ENCODE measurements at regions not wholly inside any gene's neighbourhood (a gene's known extent, or its start where the extent isn't known, plus 50 kb on each side); places are given as distances from the start of the nearest gene placed in this dataset.

GRCh38 chr1:192435704-192436103 lies 118.9 kb downstream of the RGS21 start (continued):
- no peak for TF ChIP-seq BHLHE40 (IDR thresholded peaks at IDR 0.05; ENCODE audit: borderline replicate concordance in 1 of 2, low read depth in 2 of 2, low read length in 1 of 2)
- TF ChIP-seq ATF2 (IDR thresholded peaks at IDR 0.05; ENCODE audit: low read length) = no peak
- TF ChIP-seq CBX3 (IDR thresholded peaks at IDR 0.05; ENCODE audit: borderline replicate concordance, low read depth) = no peak
- TF ChIP-seq TCF3 (IDR thresholded peaks at IDR 0.05; ENCODE audit: borderline replicate concordance, insufficient read depth, low read depth, low read length) = no peak
- no peak for TF ChIP-seq CBX5 (IDR thresholded peaks at IDR 0.05; ENCODE audit: low read depth)

DNA sequence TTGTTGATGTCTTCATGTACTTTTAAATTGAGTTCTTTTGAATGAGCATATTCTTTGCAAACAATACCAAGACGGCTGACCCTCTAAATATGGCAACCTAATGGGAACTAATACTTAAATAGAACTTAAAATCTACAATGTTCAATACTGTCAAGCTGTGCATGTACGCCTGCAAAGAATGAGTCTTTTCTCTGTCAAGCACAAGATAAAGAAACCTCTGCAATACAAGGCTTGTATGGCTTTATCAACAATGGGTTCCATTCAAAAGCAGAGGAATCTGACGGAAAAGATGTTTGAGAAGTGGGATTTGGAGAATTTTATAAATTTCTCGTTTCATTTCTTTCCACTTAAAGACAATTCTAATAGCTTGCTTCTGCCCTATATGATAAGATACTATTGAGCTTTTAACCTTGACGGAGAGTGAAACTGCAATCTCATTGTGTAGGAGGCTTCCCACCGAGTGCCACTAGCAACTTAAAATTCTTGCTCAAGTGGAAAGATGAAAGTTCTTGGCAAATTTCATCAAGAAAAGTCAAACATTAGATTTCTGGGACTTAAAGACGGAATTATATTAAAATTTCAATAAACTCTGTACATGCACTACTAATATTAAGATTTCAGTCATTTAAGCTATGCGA lies 119.8 kb downstream of the RGS21 start:
- ATAC-seq (no peak), FAIRE-seq (no peak), DNase-seq (ENCODE audit: low read depth, low spot score) (no peak)
- Histone ChIP-seq H3K4me2 (ENCODE audit: control insufficient read depth, insufficient read depth) (no peak overlapping the region), H3K4me1 (ENCODE audit: control insufficient read depth, insufficient read depth, low read length) (no peaks in the 10 kb centered on the region), H3K79me2 (ENCODE audit: control insufficient read depth, insufficient read depth, low read length) (no peaks in the 10 kb centered on the region), H3K4me3 (no peak overlapping the region), H4K20me1 (ENCODE audit: control insufficient read depth, insufficient read depth) (no peaks in the 10 kb centered on the region), H3K27me3 (replicated peaks in 1 of 2; ENCODE audit: control insufficient read depth in 2 of 2, insufficient read depth in 2 of 2, low read length in 1 of 2) (no peaks in the 10 kb centered on the region), H2AFZ (ENCODE audit: control insufficient read depth, low read depth, low read length) (no peak overlapping the region), H3K36me3 (ENCODE audit: control insufficient read depth in 2 of 2, insufficient read depth in 2 of 2, low read length in 1 of 2) (no peaks in the 10 kb centered on the region), H3K9ac (ENCODE audit: control insufficient read depth, insufficient read depth, low read length) (no peak overlapping the region), H3K27ac (ENCODE audit: control insufficient read depth, insufficient read depth) (no peak overlapping the region), H3K9me3 (replicated peaks; ENCODE audit: control insufficient read depth, insufficient read depth, low read length) (no peaks in the 10 kb centered on the region)
- TF ChIP-seq, protein P1, sequence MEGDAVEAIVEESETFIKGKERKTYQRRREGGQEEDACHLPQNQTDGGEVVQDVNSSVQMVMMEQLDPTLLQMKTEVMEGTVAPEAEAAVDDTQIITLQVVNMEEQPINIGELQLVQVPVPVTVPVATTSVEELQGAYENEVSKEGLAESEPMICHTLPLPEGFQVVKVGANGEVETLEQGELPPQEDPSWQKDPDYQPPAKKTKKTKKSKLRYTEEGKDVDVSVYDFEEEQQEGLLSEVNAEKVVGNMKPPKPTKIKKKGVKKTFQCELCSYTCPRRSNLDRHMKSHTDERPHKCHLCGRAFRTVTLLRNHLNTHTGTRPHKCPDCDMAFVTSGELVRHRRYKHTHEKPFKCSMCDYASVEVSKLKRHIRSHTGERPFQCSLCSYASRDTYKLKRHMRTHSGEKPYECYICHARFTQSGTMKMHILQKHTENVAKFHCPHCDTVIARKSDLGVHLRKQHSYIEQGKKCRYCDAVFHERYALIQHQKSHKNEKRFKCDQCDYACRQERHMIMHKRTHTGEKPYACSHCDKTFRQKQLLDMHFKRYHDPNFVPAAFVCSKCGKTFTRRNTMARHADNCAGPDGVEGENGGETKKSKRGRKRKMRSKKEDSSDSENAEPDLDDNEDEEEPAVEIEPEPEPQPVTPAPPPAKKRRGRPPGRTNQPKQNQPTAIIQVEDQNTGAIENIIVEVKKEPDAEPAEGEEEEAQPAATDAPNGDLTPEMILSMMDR (IDR thresholded peaks at IDR 0.05 in 2 of 3, conservative IDR thresholded peaks at IDR 0.05 in 1 of 3; ENCODE audit: control insufficient read depth in 2 of 3, extremely low read depth in 1 of 3, insufficient read depth in 1 of 3, low read depth in 3 of 3, low read length in 3 of 3) = no peak
- TF ChIP-seq, protein P2, sequence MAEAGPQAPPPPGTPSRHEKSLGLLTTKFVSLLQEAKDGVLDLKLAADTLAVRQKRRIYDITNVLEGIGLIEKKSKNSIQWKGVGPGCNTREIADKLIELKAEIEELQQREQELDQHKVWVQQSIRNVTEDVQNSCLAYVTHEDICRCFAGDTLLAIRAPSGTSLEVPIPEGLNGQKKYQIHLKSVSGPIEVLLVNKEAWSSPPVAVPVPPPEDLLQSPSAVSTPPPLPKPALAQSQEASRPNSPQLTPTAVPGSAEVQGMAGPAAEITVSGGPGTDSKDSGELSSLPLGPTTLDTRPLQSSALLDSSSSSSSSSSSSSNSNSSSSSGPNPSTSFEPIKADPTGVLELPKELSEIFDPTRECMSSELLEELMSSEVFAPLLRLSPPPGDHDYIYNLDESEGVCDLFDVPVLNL (IDR thresholded peaks at IDR 0.05; ENCODE audit: low read depth, low read length) = no peak
- TF ChIP-seq TCF12 (IDR thresholded peaks at IDR 0.05; ENCODE audit: low read depth, low read length) (no peak), MTA3 (IDR thresholded peaks at IDR 0.05; ENCODE audit: borderline replicate concordance, low read length) (no peak), RCOR1 (conservative IDR thresholded peaks at IDR 0.05; ENCODE audit: low read depth, low read length) (no peak), EED (IDR thresholded peaks at IDR 0.05; ENCODE audit: low read depth) (no peak), PAX5 (IDR thresholded peaks at IDR 0.05; ENCODE audit: borderline replicate concordance, low read depth, low read length) (no peak)
- ChIA-PET RAD21 (ENCODE audit: unreplicated experiment) (no interaction called here), CTCF (no interaction called here), POLR2A (no interaction called here), SMC1A (ENCODE audit: uncharacterized antibody, unreplicated experiment) (no interaction called here)
- 22% methylated on average over 8 of the region's 8 CpGs for WGBS (ENCODE audit: insufficient coverage, insufficient replicate concordance, low lambda C conversion rate, missing lambda C conversion rate)
- no TSS peak for BruUV-seq (replicated peaks)
- intact Hi-C loops (cut with micrococcal nuclease; ENCODE audit: unreplicated experiment) (no loop called here), in situ Hi-C loops (cut with MboI) (no loop called here)
